Loucy (cell line): ENCODE measurements at regions not wholly inside any gene's neighbourhood (a gene's known extent, or its start where the extent isn't known, plus 50 kb on each side); places are given as distances from the start of the nearest gene placed in this dataset.

Experiments
- H2AFZ ChIP-seq: fragments of 200-600 bp; sonication (generic); 2 replicates; pipeline ENCODE4 v1.6.0; 2016; ENCODE audit warnings: antibody characterized with exemption, mild to moderate bottlenecking, low read length, moderate library complexity
- H3F3A ChIP-seq: fragments of 200-600 bp; 2 replicates; pipeline ENCODE4 v1.6.0; 2016; ENCODE audit warnings: antibody characterized with exemption, low read depth, mild to moderate bottlenecking
- H3K27me3 ChIP-seq: fragments of 200-600 bp; sonication (generic); 2 replicates; pipeline ENCODE4 v1.6.1; 2014; ENCODE audit warnings: low read length, mild to moderate bottlenecking; ENCODE audit not compliant: insufficient read depth, poor library complexity, severe bottlenecking
- H3K36me3 ChIP-seq: fragments of 200-600 bp; sonication (generic); 2 replicates; pipeline ENCODE4 v1.6.1; 2016; ENCODE audit warnings: low read length; ENCODE audit not compliant: insufficient read depth
- H3K4me1 ChIP-seq: fragments of 200-600 bp; sonication (generic); 2 replicates; pipeline ENCODE4 v1.5.1; 2014; ENCODE audit warnings: low read length, mild to moderate bottlenecking; ENCODE audit not compliant: insufficient read depth, poor library complexity, severe bottlenecking
- H3K4me2 ChIP-seq: fragments of 200-600 bp; sonication (generic); 2 replicates; pipeline ENCODE4 v1.6.0; 2014; ENCODE audit warnings: antibody characterized with exemption, low read length, low read depth, mild to moderate bottlenecking; ENCODE audit not compliant: poor library complexity, severe bottlenecking
- H3K4me3 ChIP-seq: fragments of 200-600 bp; sonication (generic); 2 replicates; pipeline ENCODE4 v1.5.1; 2014; ENCODE audit warnings: low read length, mild to moderate bottlenecking, mixed read lengths; ENCODE audit not compliant: poor library complexity, severe bottlenecking
- H3K79me2 ChIP-seq: fragments of 200-600 bp; sonication (generic); 2 replicates; pipeline ENCODE4 v1.6.1; 2014; ENCODE audit warnings: low read length; ENCODE audit not compliant: insufficient read depth
- H3K9ac ChIP-seq: fragments of 200-600 bp; sonication (generic); 2 replicates; pipeline ENCODE4 v1.6.0; 2014; ENCODE audit warnings: mild to moderate bottlenecking, low read depth, low read length, moderate library complexity; ENCODE audit not compliant: poor library complexity, severe bottlenecking
- H3K9me2 ChIP-seq: fragments of 200-600 bp; sonication (generic); replicated peaks from 2 replicates; pipeline ENCODE4 v1.6.1; 2016; ENCODE audit warnings: low read depth, low read length, mixed read lengths
- H3K9me3 ChIP-seq: fragments of 200-600 bp; sonication (generic); 2 replicates; pipeline ENCODE4 v1.6.1; 2014; ENCODE audit warnings: mild to moderate bottlenecking, antibody characterized with exemption, low read length, low read depth; ENCODE audit not compliant: insufficient read depth
- H4K20me1 ChIP-seq: fragments of 200-600 bp; sonication (generic); 2 replicates; pipeline ENCODE4 v1.6.0; 2014; ENCODE audit warnings: antibody characterized with exemption, low read length, mild to moderate bottlenecking; ENCODE audit not compliant: insufficient read depth, poor library complexity, severe bottlenecking
- EZH2phosphoT487 ChIP-seq: fragments of 200-600 bp; IDR thresholded peaks from 2 replicates; pipeline ENCODE4 v1.6.1; 2018; ENCODE audit warnings: antibody characterized with exemption, mild to moderate bottlenecking, moderate library complexity, borderline replicate concordance
- TF ChIP-seq, protein P1 (sequence below): fragments of 200-600 bp; sonication (generic); conservative IDR thresholded peaks from 2 replicates; pipeline ENCODE4 v1.5.1; 2014; ENCODE audit warnings: mild to moderate bottlenecking, antibody characterized with exemption, low read length

- H4K20me1 ChIP-seq = no peaks in the 10 kb centered on the region
- no peaks in the 10 kb centered on the region for H3K27me3 ChIP-seq
- no peak overlapping the region for H3K4me3 ChIP-seq
- no peaks in the 10 kb centered on the region for H3F3A ChIP-seq
- H3K79me2 ChIP-seq = no peaks in the 10 kb centered on the region
- no peak overlapping the region for H3K4me2 ChIP-seq
- TF ChIP-seq, protein P1, sequence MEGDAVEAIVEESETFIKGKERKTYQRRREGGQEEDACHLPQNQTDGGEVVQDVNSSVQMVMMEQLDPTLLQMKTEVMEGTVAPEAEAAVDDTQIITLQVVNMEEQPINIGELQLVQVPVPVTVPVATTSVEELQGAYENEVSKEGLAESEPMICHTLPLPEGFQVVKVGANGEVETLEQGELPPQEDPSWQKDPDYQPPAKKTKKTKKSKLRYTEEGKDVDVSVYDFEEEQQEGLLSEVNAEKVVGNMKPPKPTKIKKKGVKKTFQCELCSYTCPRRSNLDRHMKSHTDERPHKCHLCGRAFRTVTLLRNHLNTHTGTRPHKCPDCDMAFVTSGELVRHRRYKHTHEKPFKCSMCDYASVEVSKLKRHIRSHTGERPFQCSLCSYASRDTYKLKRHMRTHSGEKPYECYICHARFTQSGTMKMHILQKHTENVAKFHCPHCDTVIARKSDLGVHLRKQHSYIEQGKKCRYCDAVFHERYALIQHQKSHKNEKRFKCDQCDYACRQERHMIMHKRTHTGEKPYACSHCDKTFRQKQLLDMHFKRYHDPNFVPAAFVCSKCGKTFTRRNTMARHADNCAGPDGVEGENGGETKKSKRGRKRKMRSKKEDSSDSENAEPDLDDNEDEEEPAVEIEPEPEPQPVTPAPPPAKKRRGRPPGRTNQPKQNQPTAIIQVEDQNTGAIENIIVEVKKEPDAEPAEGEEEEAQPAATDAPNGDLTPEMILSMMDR = no peak
- TF ChIP-seq EZH2phosphoT487 = no peak
- H3K36me3 ChIP-seq = no peaks in the 10 kb centered on the region
- no peak overlapping the region for H2AFZ ChIP-seq
- H3K4me1 ChIP-seq = no peaks in the 10 kb centered on the region
- no peak overlapping the region for H3K9ac ChIP-seq
- H3K9me3 ChIP-seq = no peaks in the 10 kb centered on the region
- H3K9me2 ChIP-seq = no peaks in the 10 kb centered on the region
Observed at GRCh38 chr20:17884307-17885003, 84.1 kb downstream of the SNX5 start.

- Histone ChIP-seq H3K4me3 (no peak overlapping the region), H4K20me1 (no peaks in the 10 kb centered on the region), H3K9ac (no peak overlapping the region), H3K9me2 (no peaks in the 10 kb centered on the region), H3K4me1 (peaks cover 2% of the 10 kb centered on the region), H3K27me3 (no peaks in the 10 kb centered on the region), H3K4me2 (no peak overlapping the region), H3K79me2 (no peaks in the 10 kb centered on the region), H3F3A (no peaks in the 10 kb centered on the region), H3K9me3 (no peaks in the 10 kb centered on the region), H2AFZ (no peak overlapping the region; the same call in 1 of the 2 replicates), H3K36me3 (no peaks in the 10 kb centered on the region)
- no peak for TF ChIP-seq EZH2phosphoT487
- TF ChIP-seq, protein P1 = no peak
Observed at GRCh38 chr20:17883592-17884306, 84.8 kb downstream of the SNX5 start.

- TF ChIP-seq, protein P1 = no peak
- TF ChIP-seq EZH2phosphoT487 = no peak
- Histone ChIP-seq H3K9me3 (no peaks in the 10 kb centered on the region), H3K4me1 (peaks cover 2% of the 10 kb centered on the region), H3K4me2 (no peak overlapping the region), H3F3A (no peaks in the 10 kb centered on the region), H4K20me1 (no peaks in the 10 kb centered on the region), H3K9ac (no peak overlapping the region), H3K36me3 (no peaks in the 10 kb centered on the region), H3K4me3 (no peak overlapping the region), H2AFZ (no peak overlapping the region), H3K9me2 (no peaks in the 10 kb centered on the region), H3K27me3 (no peaks in the 10 kb centered on the region), H3K79me2 (no peaks in the 10 kb centered on the region)
Observed at GRCh38 chr20:17882834-17883591, 85.6 kb downstream of the SNX5 start.
